IPS-20b (cell line): ENCODE measurements at regions not wholly inside any gene's neighbourhood (a gene's known extent, or its start where the extent isn't known, plus 50 kb on each side); places are given as distances from the start of the nearest gene placed in this dataset.

ENCODE experiments used
- H3K27ac ChIP-seq: one replicate; pipeline ENCODE4 v1.5.1; 2013; ENCODE audit warnings: low read length
- H3K27me3 ChIP-seq: 2 replicates; pipeline ENCODE4 v1.6.1; 2013; ENCODE audit warnings: mild to moderate bottlenecking, low read length, inconsistent platforms; ENCODE audit not compliant: insufficient read depth
- H3K36me3 ChIP-seq: 2 replicates; pipeline ENCODE4 v1.6.1; 2013; ENCODE audit warnings: low read depth, mild to moderate bottlenecking, inconsistent platforms, low read length, moderate library complexity; ENCODE audit not compliant: insufficient read depth
- H3K4me1 ChIP-seq: 2 replicates; pipeline ENCODE4 v1.6.1; 2013; ENCODE audit warnings: mild to moderate bottlenecking, control low read depth, inconsistent platforms, low read length, moderate library complexity; ENCODE audit not compliant: insufficient read depth
- H3K4me3 ChIP-seq: 2 replicates; pipeline ENCODE4 v1.5.1; 2013; ENCODE audit warnings: mild to moderate bottlenecking, low read length, inconsistent platforms
- H3K9ac ChIP-seq: 2 replicates; pipeline ENCODE4 v1.6.1; 2013; ENCODE audit warnings: low read depth, mild to moderate bottlenecking, inconsistent platforms, low read length, moderate library complexity
- H3K9me3 ChIP-seq: 2 replicates; pipeline ENCODE4 v1.6.1; 2013; ENCODE audit warnings: mild to moderate bottlenecking, low read depth, low read length, inconsistent platforms; ENCODE audit not compliant: insufficient read depth

GRCh38 chr9:115596021-115596745 lies 478.2 kb upstream of the TNC start:
- no peaks in the 10 kb centered on the region for H3K9me3 ChIP-seq
- H3K4me3 ChIP-seq = no peak overlapping the region; the same call in 1 of the 2 replicates
- H3K27me3 ChIP-seq = no peaks in the 10 kb centered on the region
- no peak overlapping the region for H3K9ac ChIP-seq
- H3K27ac ChIP-seq = no peak overlapping the region
- H3K36me3 ChIP-seq = no peaks in the 10 kb centered on the region
- peaks cover 17% of the 10 kb centered on the region for H3K4me1 ChIP-seq

- Histone ChIP-seq H3K36me3 (no peaks in the 10 kb centered on the region), H3K27me3 (no peaks in the 10 kb centered on the region), H3K27ac (no peak overlapping the region), H3K9ac (no peak overlapping the region), H3K9me3 (no peaks in the 10 kb centered on the region), H3K4me3 (no peak overlapping the region; the same call in 1 of the 2 replicates), H3K4me1 (peaks cover 16% of the 10 kb centered on the region)
Measured at GRCh38 chr9:115596746-115597080, 478.8 kb upstream of the TNC start.

GRCh38 chr9:115597330-115597895 lies 479.5 kb upstream of the TNC start:
- H3K9me3 ChIP-seq = no peaks in the 10 kb centered on the region
- no peak overlapping the region for H3K9ac ChIP-seq
- no peak overlapping the region for H3K4me3 ChIP-seq
- H3K4me1 ChIP-seq = peaks cover 13% of the 10 kb centered on the region
- no peaks in the 10 kb centered on the region for H3K27me3 ChIP-seq
- H3K27ac ChIP-seq = no peak overlapping the region
- H3K36me3 ChIP-seq = no peaks in the 10 kb centered on the region

GRCh38 chr9:115598751-115599150 lies 480.8 kb upstream of the TNC start:
- H3K4me1 ChIP-seq = peaks cover 13% of the 10 kb centered on the region
- no peak overlapping the region for H3K27ac ChIP-seq
- no peaks in the 10 kb centered on the region for H3K36me3 ChIP-seq
- no peak overlapping the region for H3K9ac ChIP-seq
- H3K9me3 ChIP-seq = no peaks in the 10 kb centered on the region
- H3K4me3 ChIP-seq = no peak overlapping the region
- no peaks in the 10 kb centered on the region for H3K27me3 ChIP-seq

- Histone ChIP-seq H3K27me3 (no peaks in the 10 kb centered on the region), H3K36me3 (no peaks in the 10 kb centered on the region), H3K4me3 (no peak overlapping the region), H3K4me1 (peaks cover 10% of the 10 kb centered on the region; the same call in 1 of the 2 replicates), H3K27ac (no peak overlapping the region), H3K9me3 (no peaks in the 10 kb centered on the region), H3K9ac (no peak overlapping the region)
Measured at GRCh38 chr9:115599898-115600297, 481.9 kb upstream of the TNC start.

- Histone ChIP-seq H3K9me3 (no peaks in the 10 kb centered on the region), H3K36me3 (no peaks in the 10 kb centered on the region), H3K4me3 (no peak overlapping the region), H3K4me1 (peaks cover 5% of the 10 kb centered on the region; the same call in 1 of the 2 replicates), H3K9ac (no peak overlapping the region), H3K27me3 (no peaks in the 10 kb centered on the region), H3K27ac (no peak overlapping the region)
Measured at GRCh38 chr9:115601434-115601833, 483.5 kb upstream of the TNC start.

- Histone ChIP-seq H3K4me3 (no peak overlapping the region), H3K27me3 (no peaks in the 10 kb centered on the region), H3K27ac (no peak overlapping the region), H3K4me1 (no peaks in the 10 kb centered on the region), H3K9ac (no peak overlapping the region), H3K9me3 (no peaks in the 10 kb centered on the region), H3K36me3 (no peaks in the 10 kb centered on the region)
Measured at GRCh38 chr9:115604831-115605483, 487.0 kb upstream of the TNC start.

GRCh38 chr9:115606838-115607237 lies 488.9 kb upstream of the TNC start:
- H3K27me3 ChIP-seq = no peaks in the 10 kb centered on the region
- H3K4me1 ChIP-seq = no peaks in the 10 kb centered on the region
- H3K36me3 ChIP-seq = no peaks in the 10 kb centered on the region
- no peak overlapping the region for H3K4me3 ChIP-seq
- no peaks in the 10 kb centered on the region for H3K9me3 ChIP-seq
- no peak overlapping the region for H3K27ac ChIP-seq
- no peak overlapping the region for H3K9ac ChIP-seq

- no peak overlapping the region for H3K4me3 ChIP-seq
- no peaks in the 10 kb centered on the region for H3K4me1 ChIP-seq
- no peaks in the 10 kb centered on the region for H3K9me3 ChIP-seq
- H3K27me3 ChIP-seq = no peaks in the 10 kb centered on the region
- H3K36me3 ChIP-seq = no peaks in the 10 kb centered on the region
- H3K27ac ChIP-seq = no peak overlapping the region
- no peak overlapping the region for H3K9ac ChIP-seq
Measured at GRCh38 chr9:115614326-115614999, 496.5 kb upstream of the TNC start.

- H3K4me1 ChIP-seq = no peaks in the 10 kb centered on the region
- H3K9ac ChIP-seq = no peak overlapping the region
- H3K4me3 ChIP-seq = no peak overlapping the region
- H3K9me3 ChIP-seq = no peaks in the 10 kb centered on the region
- no peaks in the 10 kb centered on the region for H3K36me3 ChIP-seq
- H3K27me3 ChIP-seq = no peaks in the 10 kb centered on the region
- no peak overlapping the region for H3K27ac ChIP-seq
Measured at GRCh38 chr9:115615000-115615401, 497.0 kb upstream of the TNC start.

GRCh38 chr9:115615821-115616665 lies 498.1 kb upstream of the TNC start:
- Histone ChIP-seq H3K4me3 (no peak overlapping the region), H3K9me3 (0 out of 2 replicates have a peak, but pooled peaks cover 3% of the 10 kb centered on the region), H3K27ac (no peak overlapping the region), H3K9ac (no peak overlapping the region), H3K27me3 (no peaks in the 10 kb centered on the region), H3K36me3 (no peaks in the 10 kb centered on the region), H3K4me1 (no peaks in the 10 kb centered on the region)
